ENCODE measurements at regions not wholly inside any gene's neighbourhood (a gene's known extent, or its start where the extent isn't known, plus 50 kb on each side); places are given as distances from the start of the nearest gene placed in this dataset.

- intact Hi-C loops (cut with micrococcal nuclease) = no loop called here
Observed at GRCh38 chr12:92295523-92295922, 149.9 kb upstream of the BTG1 start.

- intact Hi-C loops (cut with micrococcal nuclease) = no loop called here
Observed at GRCh38 chr12:92294676-92295440, 149.2 kb upstream of the BTG1 start.

GRCh38 chr12:92292016-92292415, 146.4 kb upstream of the BTG1 start:
- intact Hi-C loops (cut with micrococcal nuclease) = no loop called here

GRCh38 chr12:92290886-92291285, 145.2 kb upstream of the BTG1 start:
- intact Hi-C loops (cut with micrococcal nuclease) = no loop called here

- intact Hi-C loops (cut with micrococcal nuclease) = no loop called here
Observed at GRCh38 chr12:92290350-92290695, 144.7 kb upstream of the BTG1 start.

- intact Hi-C loops (cut with micrococcal nuclease) = no loop called here
Observed at GRCh38 chr12:92289629-92290349, 144.1 kb upstream of the BTG1 start.

GRCh38 chr12:92288561-92288960, 142.9 kb upstream of the BTG1 start:
- intact Hi-C loops (cut with micrococcal nuclease) = no loop called here

- intact Hi-C loops (cut with micrococcal nuclease) = no loop called here
Observed at GRCh38 chr12:92278378-92278828, 132.8 kb upstream of the BTG1 start.

GRCh38 chr12:92277795-92278194, 132.1 kb upstream of the BTG1 start:
- intact Hi-C loops (cut with micrococcal nuclease) = no loop called here

- intact Hi-C loops (cut with micrococcal nuclease) = no loop called here
Observed at GRCh38 chr12:92276276-92276675, 130.6 kb upstream of the BTG1 start.

- intact Hi-C loops (cut with micrococcal nuclease) = no loop called here
Observed at GRCh38 chr12:92275443-92276154, 130.0 kb upstream of the BTG1 start.

GRCh38 chr12:92273076-92273475, 127.4 kb upstream of the BTG1 start:
- intact Hi-C loops (cut with micrococcal nuclease) = no loop called here

GRCh38 chr12:92272061-92272964, 126.7 kb upstream of the BTG1 start:
- intact Hi-C loops (cut with micrococcal nuclease) = no loop called here

GRCh38 chr12:92271341-92271740, 125.7 kb upstream of the BTG1 start:
- intact Hi-C loops (cut with micrococcal nuclease) = no loop called here

GRCh38 chr12:92270521-92270920, 124.9 kb upstream of the BTG1 start:
- intact Hi-C loops (cut with micrococcal nuclease) = no loop called here

GRCh38 chr12:92268946-92269345, 123.3 kb upstream of the BTG1 start:
- intact Hi-C loops (cut with micrococcal nuclease) = no loop called here

GRCh38 chr12:92261692-92262091, 116.0 kb upstream of the BTG1 start:
- intact Hi-C loops (cut with micrococcal nuclease) = no loop called here

GRCh38 chr12:92261071-92261470, 115.4 kb upstream of the BTG1 start:
- intact Hi-C loops (cut with micrococcal nuclease) = no loop called here

GRCh38 chr12:92259696-92260251, 114.1 kb upstream of the BTG1 start:
- intact Hi-C loops (cut with micrococcal nuclease) = no loop called here

GRCh38 chr12:92259291-92259690, 113.6 kb upstream of the BTG1 start:
- intact Hi-C loops (cut with micrococcal nuclease) = no loop called here

GRCh38 chr12:92257261-92257660, 111.6 kb upstream of the BTG1 start:
- intact Hi-C loops (cut with micrococcal nuclease) = no loop called here
